ENCODE measurements at regions not wholly inside any gene's neighbourhood (a gene's known extent, or its start where the extent isn't known, plus 50 kb on each side); places are given as distances from the start of the nearest gene placed in this dataset.
"Not testable (repeated sequence)": the region's sequence is repeated elsewhere in the genome, so short reads cannot be mapped to it uniquely, and the experiment has no call there.

DNA sequence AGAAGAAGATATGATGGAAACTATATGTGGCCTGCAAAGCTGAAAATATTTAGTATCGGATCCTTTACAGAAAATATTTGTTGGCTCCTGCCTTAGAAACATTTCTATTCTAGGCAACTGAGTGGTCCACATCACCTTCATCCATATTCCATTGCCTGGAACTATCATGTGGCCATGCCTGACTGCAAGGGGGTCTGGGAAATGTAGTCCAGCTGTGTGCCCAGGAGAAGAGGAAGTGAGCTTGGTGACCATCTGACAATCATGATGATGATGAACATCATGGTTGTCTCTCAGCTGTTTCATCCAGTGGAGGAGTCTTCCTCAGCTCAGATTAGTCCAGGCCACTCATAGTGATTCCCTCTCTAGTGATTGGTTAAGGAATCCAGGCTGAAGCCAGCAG is 61.8 kb upstream of the IFNLR1 start:
- peaks cover 2% of the 10 kb centered on the region; the same call in 1 of the 2 replicates for H3K9me1 ChIP-seq (ENCODE audit: insufficient read depth, low read length)
- WGBS, 2 experiments (ENCODE audit: extremely low coverage in 2 of 2, insufficient read length in 1 of 2): no CpG with 5 or more reads among the region's 1 CpG
- no peak overlapping the region for H2BK5ac ChIP-seq (ENCODE audit: low read depth, low read length, poor library complexity, severe bottlenecking)
- no peak overlapping the region for H3K23ac ChIP-seq (ENCODE audit: low read depth, low read length)
- no peaks in the 10 kb centered on the region for H3K36me3 ChIP-seq (ENCODE audit: control insufficient read depth, insufficient read depth, low read length)
- BruUV-seq (replicated peaks): no TSS peak
- DNase-seq (no peak), ATAC-seq (ENCODE audit: low read depth) (no peak; the same call in 1 of the 2 replicates)
- POLR2A ChIA-PET (ENCODE audit: unreplicated experiment): no interaction called here
- no peaks in the 10 kb centered on the region for H3K79me1 ChIP-seq (ENCODE audit: low read depth in 1 of 2, low read length in 2 of 2)
- H3K27ac ChIP-seq (ENCODE audit: insufficient read depth, low read length): no peak overlapping the region
- H2AK5ac ChIP-seq (ENCODE audit: low read depth, low read length): no peak overlapping the region
- dilution Hi-C loops (cut with HindIII; ENCODE audit: low sequenced_read_pairs, unreplicated experiment) (no loop called here), intact Hi-C loops (cut with micrococcal nuclease) (no loop called here), in situ Hi-C loops (cut with MboI; ENCODE audit: low sequenced_read_pairs) (no loop called here)
- no peaks in the 10 kb centered on the region for H3K4me1 ChIP-seq (ENCODE audit: control insufficient read depth, insufficient read depth, low read length)
- CTCF ChIA-PET: no interaction called here
- no peak overlapping the region for H3K18ac ChIP-seq (ENCODE audit: low read depth, low read length)
- no peak overlapping the region for H3K14ac ChIP-seq (replicated peaks; ENCODE audit: low read depth, low read length)
- H3K27me3 ChIP-seq (ENCODE audit: control insufficient read depth, insufficient read depth, low read length): peaks cover 25% of the 10 kb centered on the region
- H3K4ac ChIP-seq (ENCODE audit: low read depth, low read length): no peak overlapping the region
- H2AK9ac ChIP-seq (replicated peaks; ENCODE audit: low read depth, low read length, poor library complexity): no peak overlapping the region
- no peak overlapping the region for H4K5ac ChIP-seq (ENCODE audit: low read depth, low read length)
- no peak overlapping the region for H3K4me2 ChIP-seq (ENCODE audit: low read depth, low read length)
- H4K91ac ChIP-seq (ENCODE audit: insufficient read depth, low read depth, low read length): no peak overlapping the region
- H3K4me3 ChIP-seq (ENCODE audit: insufficient read depth, low read depth, low read length): no peak overlapping the region
- no peaks in the 10 kb centered on the region for H4K20me1 ChIP-seq (ENCODE audit: insufficient read depth, low read length)
- peaks cover 2% of the 10 kb centered on the region for H3K9me3 ChIP-seq (ENCODE audit: control insufficient read depth, insufficient read depth, low read length)
- H2BK120ac ChIP-seq (ENCODE audit: low read depth, low read length): no peak overlapping the region
- no peak overlapping the region for H2AFZ ChIP-seq (replicated peaks; ENCODE audit: low read length, poor library complexity)
- TF ChIP-seq RFX5 (IDR thresholded peaks at IDR 0.05; ENCODE audit: low read depth, low read length) (no peak), MAFK (IDR thresholded peaks at IDR 0.05; ENCODE audit: low read depth, low read length) (no peak)
- H2BK20ac ChIP-seq (ENCODE audit: low read depth, low read length): no peak overlapping the region
- H3K56ac ChIP-seq (ENCODE audit: extremely low read depth, insufficient read depth, low read length): no peak overlapping the region
- no peak overlapping the region for H2BK15ac ChIP-seq (ENCODE audit: low read depth, low read length)
- no peak overlapping the region for H3K9ac ChIP-seq (ENCODE audit: low read depth, low read length)
- H4K8ac ChIP-seq (ENCODE audit: low read depth in 2 of 2, low read length in 2 of 2): no peak overlapping the region

DNA sequence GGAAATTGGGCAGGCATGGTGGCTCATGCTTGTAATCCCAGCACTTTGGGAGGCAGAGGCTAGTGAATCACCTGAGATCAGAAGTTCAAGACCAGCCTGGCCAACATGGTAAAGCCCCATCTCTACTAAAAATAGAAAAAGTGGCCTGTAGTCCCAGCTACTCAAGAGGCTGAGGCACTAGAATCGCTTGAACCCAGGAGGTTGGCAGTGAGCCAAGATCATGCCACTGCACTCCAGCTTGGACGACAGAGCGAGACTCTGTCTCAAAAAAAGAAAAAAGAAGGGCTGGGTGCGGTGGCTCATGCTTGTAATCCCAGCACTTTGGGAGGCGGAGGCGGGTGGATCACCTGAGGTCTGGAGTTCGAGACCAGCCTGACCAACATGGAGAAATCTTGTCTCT is 60.2 kb upstream of the IFNLR1 start:
- H3K36me3 ChIP-seq (ENCODE audit: control insufficient read depth, insufficient read depth, low read length); H2BK120ac ChIP-seq (ENCODE audit: low read depth, low read length); intact Hi-C loops (cut with micrococcal nuclease); H2BK5ac ChIP-seq (ENCODE audit: low read depth, low read length, poor library complexity, severe bottlenecking); in situ Hi-C loops (cut with MboI; ENCODE audit: low sequenced_read_pairs); dilution Hi-C loops (cut with HindIII; ENCODE audit: low sequenced_read_pairs, unreplicated experiment); H3K9ac ChIP-seq (ENCODE audit: low read depth, low read length); H3K4me3 ChIP-seq (ENCODE audit: insufficient read depth, low read depth, low read length); DNase-seq; H2AK9ac ChIP-seq (replicated peaks; ENCODE audit: low read depth, low read length, poor library complexity); H4K5ac ChIP-seq (ENCODE audit: low read depth, low read length); ATAC-seq (ENCODE audit: low read depth); H3K79me1 ChIP-seq (ENCODE audit: low read depth in 1 of 2, low read length in 2 of 2); H4K91ac ChIP-seq (ENCODE audit: insufficient read depth, low read depth, low read length); H3K56ac ChIP-seq (ENCODE audit: extremely low read depth, insufficient read depth, low read length); H3K9me1 ChIP-seq (ENCODE audit: insufficient read depth, low read length); H3K4me2 ChIP-seq (ENCODE audit: low read depth, low read length); BruUV-seq (replicated peaks); H4K20me1 ChIP-seq (ENCODE audit: insufficient read depth, low read length); H3K27ac ChIP-seq (ENCODE audit: insufficient read depth, low read length); H3K4me1 ChIP-seq (ENCODE audit: control insufficient read depth, insufficient read depth, low read length); H2AK5ac ChIP-seq (ENCODE audit: low read depth, low read length); H3K9me3 ChIP-seq (ENCODE audit: control insufficient read depth, insufficient read depth, low read length); H2BK15ac ChIP-seq (ENCODE audit: low read depth, low read length); H2AFZ ChIP-seq (replicated peaks; ENCODE audit: low read length, poor library complexity); H3K14ac ChIP-seq (replicated peaks; ENCODE audit: low read depth, low read length); H3K18ac ChIP-seq (ENCODE audit: low read depth, low read length); H3K23ac ChIP-seq (ENCODE audit: low read depth, low read length); H2BK20ac ChIP-seq (ENCODE audit: low read depth, low read length); H3K4ac ChIP-seq (ENCODE audit: low read depth, low read length); POLR2A ChIA-PET (ENCODE audit: unreplicated experiment); CTCF ChIA-PET; H4K8ac ChIP-seq (ENCODE audit: low read depth in 2 of 2, low read length in 2 of 2): not testable (repeated sequence)
- H3K27me3 ChIP-seq (ENCODE audit: control insufficient read depth, insufficient read depth, low read length): peaks cover 26% of the 10 kb centered on the region
- WGBS, 2 experiments (ENCODE audit: extremely low coverage in 2 of 2, insufficient read length in 1 of 2): no CpG with 5 or more reads among the region's 7 CpGs
